ENCODE measurements at regions not wholly inside any gene's neighbourhood (a gene's known extent, or its start where the extent isn't known, plus 50 kb on each side); places are given as distances from the start of the nearest gene placed in this dataset.
"Not testable (repeated sequence)": the region's sequence is repeated elsewhere in the genome, so short reads cannot be mapped to it uniquely, and the experiment has no call there.

DNA sequence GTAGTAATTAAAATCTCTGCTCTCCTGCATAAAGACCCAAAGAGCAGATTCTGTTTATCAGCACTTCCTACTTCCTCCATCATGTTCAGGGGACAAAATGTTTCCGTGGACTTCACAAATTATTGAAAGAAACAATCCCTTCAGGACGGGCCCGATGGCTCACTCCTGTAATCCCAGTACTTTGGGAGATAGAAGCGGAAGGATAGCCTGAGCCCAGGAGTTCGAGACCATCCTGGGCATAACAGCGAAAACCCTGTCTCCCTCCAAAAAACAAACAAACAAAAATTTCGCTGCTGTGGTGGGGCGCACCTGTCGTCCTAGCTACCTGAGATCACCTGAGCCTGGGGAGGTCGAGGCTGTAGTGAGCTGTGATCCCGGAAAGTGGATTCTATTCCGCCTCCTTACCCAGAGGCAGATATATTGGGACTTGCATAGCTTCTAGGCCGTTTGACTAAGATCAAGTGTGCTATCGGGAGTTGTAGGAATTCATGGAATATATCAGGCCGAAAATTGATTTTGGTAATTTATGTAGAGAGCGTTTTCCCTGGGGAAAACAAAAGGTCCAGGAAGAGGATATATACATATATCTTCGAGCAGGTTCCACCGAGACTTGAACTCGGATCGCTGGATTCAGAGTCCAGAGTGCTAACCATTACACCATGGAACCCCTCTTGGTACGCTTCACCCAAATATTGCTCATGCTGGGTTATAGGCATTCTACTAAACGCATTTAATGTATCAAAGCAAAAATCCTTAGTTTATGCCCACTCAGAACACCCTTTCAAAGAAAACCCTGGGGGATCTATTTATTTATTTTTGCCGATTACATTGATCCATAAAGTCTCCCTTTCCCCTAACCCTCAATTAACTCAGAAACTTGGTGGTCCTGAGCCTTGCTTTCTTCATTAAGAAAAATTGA lies 74.5 kb upstream of the ZNF184 start:
- no peak for DNase-seq (ENCODE audit: low read depth in 3 of 3, low spot score in 1 of 3)

DNA sequence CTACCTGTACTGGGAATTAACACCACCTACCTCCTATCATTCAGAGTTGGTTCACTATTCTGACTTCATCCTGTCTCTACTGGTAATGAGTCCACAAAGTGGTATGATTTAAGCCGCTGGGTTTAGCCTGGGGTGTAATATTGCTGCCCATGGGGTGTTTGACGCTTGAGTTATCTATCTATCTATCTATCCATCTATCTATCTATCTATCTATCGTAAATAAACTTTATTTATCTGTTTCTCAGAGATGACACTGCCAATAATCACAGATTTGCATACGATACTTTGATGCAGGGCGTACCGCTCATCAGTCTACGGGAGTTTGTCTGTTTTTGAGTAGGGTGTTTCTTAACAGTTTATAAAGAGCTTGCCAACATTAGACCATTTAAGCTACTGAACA lies 73.6 kb upstream of the ZNF184 start:
- no peak for DNase-seq (ENCODE audit: low read depth in 3 of 3, low spot score in 1 of 3)

DNA sequence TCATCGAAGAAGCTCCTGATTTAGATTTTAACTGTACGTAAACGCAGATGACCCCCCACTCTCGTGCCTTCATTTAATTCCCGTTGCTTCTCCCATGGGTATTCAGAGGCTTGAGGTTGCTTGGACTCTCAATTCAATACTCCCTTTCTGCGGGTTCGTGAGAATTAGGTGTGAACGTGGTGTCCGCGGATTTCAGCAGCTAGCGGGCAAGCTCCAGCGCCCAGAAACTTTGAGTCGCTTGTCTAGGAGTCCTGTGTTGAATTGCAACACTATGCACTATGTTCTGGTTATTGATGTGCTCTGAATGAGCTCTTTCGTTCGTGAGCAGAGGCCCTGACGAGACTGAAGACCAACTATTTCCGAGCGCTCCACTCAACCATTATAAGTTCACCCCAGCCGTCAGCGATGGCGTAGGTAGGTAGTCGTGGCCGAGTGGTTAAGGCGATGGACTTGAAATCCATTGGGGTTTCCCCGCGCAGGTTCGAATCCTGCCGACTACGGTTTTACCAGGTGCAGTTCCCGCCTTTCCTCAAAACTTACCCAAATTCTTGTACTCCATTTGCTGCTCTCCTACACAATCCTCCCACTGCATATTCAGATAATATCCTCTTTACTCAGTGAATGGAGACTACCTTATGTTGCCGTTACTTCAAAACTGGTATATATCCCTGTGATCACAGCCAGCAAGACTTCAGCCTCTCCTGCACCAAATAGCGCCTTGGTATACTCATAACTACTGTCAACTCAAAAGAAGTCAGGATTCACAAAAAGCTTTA lies 72.6 kb upstream of the ZNF184 start:
- no peak for DNase-seq (ENCODE audit: low read depth in 3 of 3, low spot score in 1 of 3)

DNA sequence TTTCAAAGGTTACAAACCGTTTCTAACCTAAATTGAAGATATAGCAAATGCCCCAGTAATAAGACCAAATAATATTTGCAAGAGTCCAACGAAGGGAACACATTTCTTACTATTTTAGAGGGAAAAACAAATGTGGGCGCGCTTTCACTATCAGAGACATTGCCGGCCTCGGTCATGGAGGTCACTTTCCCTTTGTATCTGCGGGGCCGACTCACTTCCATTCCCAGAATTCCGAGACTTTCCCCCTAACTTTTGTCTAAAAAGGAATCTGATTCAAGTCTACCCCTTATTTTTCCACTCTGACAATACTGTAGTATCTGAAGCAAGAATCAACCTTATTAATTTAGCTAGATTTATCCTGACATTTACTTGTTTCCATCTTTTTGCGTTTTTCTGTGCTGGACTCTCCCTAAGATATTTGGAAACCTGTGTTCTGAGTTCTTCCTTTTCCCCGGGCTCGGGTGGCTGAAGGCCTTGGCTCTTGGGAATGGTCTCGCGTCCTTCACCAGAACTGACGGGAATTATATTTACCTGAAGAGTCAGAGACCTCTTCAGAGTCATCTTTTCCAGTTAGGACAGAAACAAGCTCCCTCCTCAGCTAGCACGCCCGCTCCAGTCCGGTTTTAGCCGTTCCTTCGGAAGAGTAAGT lies 71.8 kb upstream of the ZNF184 start:
- DNase-seq (ENCODE audit: low read depth in 3 of 3, low spot score in 1 of 3): no peak

DNA sequence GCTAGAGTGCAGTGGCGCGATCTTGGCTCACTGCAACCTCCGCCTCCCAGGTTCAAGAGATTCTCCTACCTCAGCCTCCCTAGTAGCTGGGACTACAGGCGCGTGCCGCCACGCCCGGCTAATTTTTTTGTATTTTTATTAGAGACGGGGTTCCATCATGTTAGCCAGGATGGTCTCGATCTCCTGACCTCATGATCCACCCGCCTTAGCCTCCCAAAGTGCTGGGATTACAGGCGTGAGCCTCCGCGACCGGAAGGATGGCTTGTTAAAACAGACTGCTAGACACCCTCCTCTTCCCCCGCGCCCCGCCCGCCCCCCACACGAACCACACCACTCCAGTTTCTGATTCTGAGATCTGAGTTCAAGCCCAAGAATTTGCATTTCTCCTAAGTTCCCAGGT lies 71.2 kb upstream of the ZNF184 start:
- not testable (repeated sequence) for DNase-seq (ENCODE audit: low read depth in 3 of 3, low spot score in 1 of 3)

DNA sequence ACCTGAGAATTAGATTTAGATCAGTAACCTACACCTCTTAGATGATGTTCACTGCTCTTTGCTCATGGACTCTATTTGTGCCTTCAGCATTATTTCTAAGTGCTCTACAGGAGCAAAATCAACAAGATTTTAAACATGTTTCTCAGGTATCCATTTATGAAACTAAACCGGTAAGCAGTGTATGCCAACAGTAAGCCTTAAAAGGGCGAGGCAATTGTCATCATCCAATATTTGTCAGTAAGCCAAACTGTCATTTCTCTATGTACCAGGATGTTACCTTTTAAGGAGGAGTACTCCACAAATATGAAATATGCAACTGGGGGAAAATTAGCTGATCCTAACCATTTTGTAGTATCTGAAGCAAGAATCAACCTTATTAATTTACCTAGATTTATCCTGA lies 69.6 kb upstream of the ZNF184 start:
- no peak for DNase-seq (ENCODE audit: low read depth in 3 of 3, low spot score in 1 of 3)

DNA sequence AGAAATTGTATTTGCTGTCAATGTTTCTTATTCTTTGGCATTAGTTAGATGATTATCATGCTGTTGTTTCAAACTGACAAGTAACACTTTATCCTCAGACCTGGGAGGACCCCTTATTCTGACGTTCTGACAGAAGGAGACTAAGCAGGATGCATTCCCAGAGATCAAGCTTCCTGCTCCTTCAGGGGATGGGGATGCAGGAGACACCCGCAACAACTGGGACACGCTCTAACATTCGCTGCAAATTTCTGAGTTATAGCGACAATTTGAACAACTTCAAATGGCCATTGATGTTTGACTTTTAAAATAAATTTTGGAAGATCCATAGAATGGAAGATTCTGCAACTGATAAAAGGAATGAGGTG lies 69.0 kb upstream of the ZNF184 start:
- DNase-seq (ENCODE audit: low read depth in 3 of 3, low spot score in 1 of 3): no peak

DNA sequence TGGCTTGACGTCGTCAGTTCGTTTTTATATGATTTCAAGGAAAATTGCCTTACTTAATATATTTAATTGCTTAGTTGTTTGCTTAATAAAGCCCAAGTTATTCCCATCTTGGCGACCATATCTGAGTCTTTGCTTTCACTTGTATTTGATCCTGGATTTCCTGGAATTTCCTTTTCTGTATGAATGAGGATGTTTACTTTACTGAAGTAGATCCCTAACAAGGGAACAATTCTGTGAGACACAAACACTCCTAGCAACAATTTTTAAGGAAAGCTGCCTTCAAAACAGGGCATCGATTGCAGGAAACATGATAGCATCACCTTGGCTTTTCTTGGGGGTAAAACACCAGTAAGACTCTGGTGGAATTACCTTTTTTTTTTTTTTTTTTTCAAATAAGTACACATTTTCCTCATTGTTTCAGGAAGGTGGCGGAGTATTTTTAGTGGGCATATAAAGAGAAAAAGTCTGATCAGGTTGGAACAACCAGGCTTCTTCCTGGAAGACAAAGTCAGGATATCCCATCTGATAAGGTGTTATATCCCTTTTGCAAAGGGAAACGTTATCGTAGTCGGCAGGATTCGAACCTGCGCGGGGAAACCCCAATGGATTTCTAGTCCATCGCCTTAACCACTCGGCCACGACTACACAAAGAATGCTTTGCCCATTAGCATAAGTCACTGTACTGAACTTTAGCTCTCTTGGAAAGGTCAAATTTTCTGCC lies 68.5 kb upstream of the ZNF184 start:
- DNase-seq (ENCODE audit: low read depth in 3 of 3, low spot score in 1 of 3): no peak

DNA sequence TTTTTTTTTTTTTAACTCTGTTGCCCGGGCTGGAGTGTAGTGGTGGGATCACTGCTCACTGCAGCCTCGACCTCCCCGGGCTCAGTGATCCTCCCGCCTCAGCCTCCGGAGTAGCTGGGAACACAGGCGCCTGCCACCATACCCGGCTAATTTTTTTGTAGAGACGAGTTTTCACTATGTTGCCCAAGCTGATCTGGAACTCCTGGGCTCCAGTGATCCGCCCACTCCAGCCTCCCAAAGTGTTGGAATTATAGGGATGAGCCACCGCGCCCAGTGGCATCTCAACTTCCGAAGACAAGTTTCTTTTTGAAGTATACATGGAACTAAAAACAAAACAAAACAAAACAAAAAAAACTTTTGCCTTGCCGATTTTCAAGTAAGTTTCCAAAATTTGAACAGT lies 66.6 kb upstream of the ZNF184 start:
- no peak for DNase-seq (ENCODE audit: low read depth in 3 of 3, low spot score in 1 of 3)

DNA sequence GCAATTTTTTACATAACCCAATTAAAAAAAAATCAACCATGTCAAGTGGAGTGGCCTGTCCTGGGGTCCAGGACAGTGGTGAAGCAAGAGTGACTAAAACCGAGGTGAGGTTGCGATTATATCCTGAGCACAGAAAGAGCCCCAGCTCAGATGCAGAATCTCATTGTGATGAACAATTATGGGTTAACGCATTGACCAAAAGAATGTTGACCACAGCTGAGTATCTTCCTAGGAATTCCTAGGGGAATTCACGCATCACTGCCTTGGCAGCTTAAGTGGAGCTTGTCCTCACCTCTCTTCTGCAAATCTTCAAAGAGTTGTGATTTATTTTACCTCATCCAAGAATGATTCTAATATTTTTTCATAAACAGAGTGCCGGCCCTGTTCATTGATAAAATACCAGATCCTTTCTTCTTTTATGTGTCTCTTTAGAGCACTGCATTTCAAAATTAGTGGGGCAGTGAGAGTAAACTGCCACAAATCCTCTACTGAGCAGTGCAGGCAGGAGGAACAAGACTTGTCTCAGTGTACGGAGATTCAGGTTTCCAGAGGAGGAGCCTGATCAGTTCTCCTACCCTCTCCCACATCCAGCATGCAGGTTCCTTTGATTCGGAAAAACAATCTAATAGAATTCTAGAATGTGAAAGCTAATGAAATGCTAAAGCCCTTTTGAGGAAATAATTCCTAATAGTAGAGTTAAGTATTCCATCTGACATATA lies 60.1 kb upstream of the ZNF184 start:
- DNase-seq (ENCODE audit: low read depth in 3 of 3, low spot score in 1 of 3): no peak

DNA sequence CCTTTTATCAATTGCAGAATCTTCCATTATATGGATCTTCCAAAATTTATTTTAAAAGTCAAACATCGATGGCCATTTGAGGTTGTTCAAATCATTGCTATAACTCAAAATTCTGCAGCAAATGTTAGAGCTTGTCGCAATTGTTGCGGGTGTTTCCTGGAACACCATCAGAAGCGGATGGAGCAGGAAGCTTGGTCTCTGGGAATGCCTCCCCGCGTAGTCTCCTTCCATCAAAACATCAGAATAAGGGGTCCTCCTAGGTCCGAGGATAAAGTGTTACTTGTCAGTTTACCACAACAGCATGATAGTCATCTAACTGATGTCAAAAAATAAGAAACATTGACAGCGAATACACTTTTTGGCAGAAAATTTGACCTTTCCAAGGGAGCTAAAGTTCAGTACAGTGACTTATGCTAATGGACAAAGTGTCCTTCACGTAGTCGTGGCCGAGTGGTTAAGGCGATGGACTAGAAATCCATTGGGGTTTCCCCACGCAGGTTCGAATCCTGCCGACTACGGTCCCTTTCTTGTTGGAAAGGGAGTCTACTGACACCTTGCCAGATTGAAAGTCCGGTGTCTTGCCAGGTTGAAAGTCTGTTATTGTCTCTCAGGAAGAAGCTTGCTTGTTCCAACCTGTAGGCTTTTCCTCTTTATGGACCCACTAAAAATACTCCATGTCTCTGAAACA lies 59.0 kb upstream of the ZNF184 start:
- no peak for DNase-seq (ENCODE audit: low read depth in 3 of 3, low spot score in 1 of 3)

DNA sequence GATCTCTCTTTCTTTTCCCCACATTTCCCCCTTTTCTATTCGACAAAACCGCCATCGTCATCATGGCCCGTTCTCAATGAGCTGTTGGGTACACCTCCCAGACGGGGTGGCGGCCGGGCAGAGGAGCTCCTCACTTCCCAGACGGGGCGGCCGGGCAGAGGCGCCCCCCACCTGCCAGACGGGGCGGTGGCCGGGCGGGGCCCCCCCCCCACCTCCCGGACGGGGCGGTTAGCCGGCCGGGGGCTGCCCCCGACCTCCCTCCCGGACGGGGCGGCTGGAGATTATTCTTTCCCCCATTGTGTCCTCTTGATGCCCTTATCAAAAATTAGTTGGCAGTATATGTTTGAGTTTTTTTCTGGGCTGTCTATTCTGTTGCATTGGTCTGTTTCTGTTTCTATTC lies 56.9 kb upstream of the ZNF184 start:
- not testable (repeated sequence) for DNase-seq (ENCODE audit: low read depth in 3 of 3, low spot score in 1 of 3)

DNA sequence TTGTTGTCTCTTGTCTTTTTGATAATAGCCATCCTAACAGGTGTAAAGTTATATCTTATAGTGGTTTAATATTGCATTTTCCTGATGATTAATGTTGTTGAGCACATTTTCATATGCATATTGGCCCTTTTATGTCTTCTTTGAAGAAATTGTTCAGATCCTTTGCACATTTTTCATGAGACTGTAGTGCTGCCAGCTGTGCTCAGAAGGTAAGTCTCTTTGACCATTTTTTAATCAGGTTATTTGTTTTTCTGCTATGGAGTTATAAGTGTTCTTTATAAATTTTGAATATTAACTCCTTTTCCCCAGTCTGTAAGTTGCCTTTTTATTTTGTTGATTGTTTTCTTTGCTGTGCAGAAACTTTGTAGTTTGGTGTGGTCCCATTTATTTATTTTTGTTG lies 55.8 kb upstream of the ZNF184 start:
- DNase-seq (ENCODE audit: low read depth in 3 of 3, low spot score in 1 of 3): no peak
